HEK293T (cell line): ENCODE measurements at regions not wholly inside any gene's neighbourhood (a gene's known extent, or its start where the extent isn't known, plus 50 kb on each side); places are given as distances from the start of the nearest gene placed in this dataset.

Experiments used
- CTBP1 ChIP-seq: fragments of 450-650 bp; IDR thresholded peaks from 2 replicates; pipeline ENCODE4 v1.6.1; 2016; ENCODE audit warnings: borderline replicate concordance
- ELF4 ChIP-seq: fragments of 450-650 bp; IDR thresholded peaks from 2 replicates; pipeline ENCODE4 v1.6.1; 2017; ENCODE audit warnings: antibody characterized with exemption
- FOXK2 ChIP-seq: fragments of 450-650 bp; IDR thresholded peaks from 2 replicates; pipeline ENCODE4 v1.6.1; 2016; ENCODE audit warnings: mild to moderate bottlenecking
- FOXM1 ChIP-seq: fragments of 450-650 bp; IDR thresholded peaks from 2 replicates; pipeline ENCODE4 v1.6.1; 2017; ENCODE audit warnings: mild to moderate bottlenecking, borderline replicate concordance
- LEF1 ChIP-seq: fragments of 450-650 bp; IDR thresholded peaks from 2 replicates; pipeline ENCODE4 v1.6.1; 2017; ENCODE audit warnings: mild to moderate bottlenecking, borderline replicate concordance
- PKNOX1 ChIP-seq: fragments of 450-650 bp; IDR thresholded peaks from 2 replicates; pipeline ENCODE4 v1.6.1; 2016
- SP1 ChIP-seq: fragments of 450-650 bp; IDR thresholded peaks from 2 replicates; pipeline ENCODE4 v1.6.1; 2017

- no peak for TF ChIP-seq LEF1
- no peak for TF ChIP-seq ELF4
- TF ChIP-seq PKNOX1: no peak
- no peak for TF ChIP-seq FOXK2
- no peak for TF ChIP-seq FOXM1
- no peak for TF ChIP-seq CTBP1
- TF ChIP-seq SP1: no peak
Measured at GRCh38 chr18:10194592-10194991, 259.8 kb upstream of the APCDD1 start.
